C4-2B (cell line): ENCODE measurements at regions not wholly inside any gene's neighbourhood (a gene's known extent, or its start where the extent isn't known, plus 50 kb on each side); places are given as distances from the start of the nearest gene placed in this dataset.

Experiments
- ZFX ChIP-seq: fragments of 450-650 bp; IDR thresholded peaks from 2 replicates; pipeline ENCODE4 v1.6.1; 2017
- TF ChIP-seq, protein P1 (sequence below): fragments of 450-650 bp; conservative IDR thresholded peaks from 2 replicates; pipeline ENCODE4 v1.5.1; 2017; ENCODE audit warnings: mild to moderate bottlenecking

DNA sequence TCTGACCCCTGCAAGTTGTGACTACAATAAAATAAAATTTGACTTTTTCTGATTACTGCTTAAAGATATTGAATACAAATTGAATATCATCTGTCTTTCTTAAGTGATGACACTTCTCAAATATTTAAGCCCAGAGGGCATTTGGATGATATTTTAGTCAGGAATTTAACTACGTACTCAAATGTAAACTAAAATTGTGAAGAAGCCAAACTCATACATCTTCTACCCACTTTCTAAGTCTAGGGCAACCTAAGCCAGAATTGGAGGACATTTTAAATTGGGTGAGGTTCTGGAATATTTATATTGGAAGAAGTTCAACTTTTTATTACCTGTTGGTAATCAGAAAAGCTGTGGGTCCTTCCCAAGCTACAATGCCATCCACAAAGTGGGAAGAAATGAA lies 149.1 kb upstream of the WDR11 start:
- TF ChIP-seq, protein P1, sequence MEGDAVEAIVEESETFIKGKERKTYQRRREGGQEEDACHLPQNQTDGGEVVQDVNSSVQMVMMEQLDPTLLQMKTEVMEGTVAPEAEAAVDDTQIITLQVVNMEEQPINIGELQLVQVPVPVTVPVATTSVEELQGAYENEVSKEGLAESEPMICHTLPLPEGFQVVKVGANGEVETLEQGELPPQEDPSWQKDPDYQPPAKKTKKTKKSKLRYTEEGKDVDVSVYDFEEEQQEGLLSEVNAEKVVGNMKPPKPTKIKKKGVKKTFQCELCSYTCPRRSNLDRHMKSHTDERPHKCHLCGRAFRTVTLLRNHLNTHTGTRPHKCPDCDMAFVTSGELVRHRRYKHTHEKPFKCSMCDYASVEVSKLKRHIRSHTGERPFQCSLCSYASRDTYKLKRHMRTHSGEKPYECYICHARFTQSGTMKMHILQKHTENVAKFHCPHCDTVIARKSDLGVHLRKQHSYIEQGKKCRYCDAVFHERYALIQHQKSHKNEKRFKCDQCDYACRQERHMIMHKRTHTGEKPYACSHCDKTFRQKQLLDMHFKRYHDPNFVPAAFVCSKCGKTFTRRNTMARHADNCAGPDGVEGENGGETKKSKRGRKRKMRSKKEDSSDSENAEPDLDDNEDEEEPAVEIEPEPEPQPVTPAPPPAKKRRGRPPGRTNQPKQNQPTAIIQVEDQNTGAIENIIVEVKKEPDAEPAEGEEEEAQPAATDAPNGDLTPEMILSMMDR, result no peak
- no peak for TF ChIP-seq ZFX
